GM19455 (cell line): ENCODE measurements at regions not wholly inside any gene's neighbourhood (a gene's known extent, or its start where the extent isn't known, plus 50 kb on each side); places are given as distances from the start of the nearest gene placed in this dataset.
"Not testable (repeated sequence)": the region's sequence is repeated elsewhere in the genome, so short reads cannot be mapped to it uniquely, and the experiment has no call there.

Source experiments
- ATAC-seq: cut with Tn5 transposase; IDR thresholded peaks from one replicate; pipeline ENCODE4 v1.9.1; 2021; ENCODE audit not compliant: unreplicated experiment

DNA sequence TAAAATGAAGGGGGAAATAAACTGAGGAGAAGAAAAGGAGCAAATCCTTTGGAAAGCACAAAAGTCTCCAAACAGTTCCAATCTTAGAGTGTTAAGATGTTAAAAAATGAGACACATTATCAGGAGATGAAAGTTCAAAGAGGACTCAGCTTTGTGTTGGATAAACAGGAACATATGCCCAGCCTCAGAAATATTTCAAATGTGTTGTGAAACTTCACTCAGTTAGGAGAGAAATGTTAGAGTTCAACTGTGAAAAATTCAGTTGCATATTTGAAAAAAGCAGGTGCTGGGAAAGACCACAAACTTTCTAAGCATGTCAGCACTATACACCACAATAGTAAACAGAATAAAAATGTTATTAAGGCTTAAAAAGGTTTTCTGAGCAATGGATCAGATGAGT is 136.8 kb upstream of the PRKD1 start:
- no peak for ATAC-seq

DNA sequence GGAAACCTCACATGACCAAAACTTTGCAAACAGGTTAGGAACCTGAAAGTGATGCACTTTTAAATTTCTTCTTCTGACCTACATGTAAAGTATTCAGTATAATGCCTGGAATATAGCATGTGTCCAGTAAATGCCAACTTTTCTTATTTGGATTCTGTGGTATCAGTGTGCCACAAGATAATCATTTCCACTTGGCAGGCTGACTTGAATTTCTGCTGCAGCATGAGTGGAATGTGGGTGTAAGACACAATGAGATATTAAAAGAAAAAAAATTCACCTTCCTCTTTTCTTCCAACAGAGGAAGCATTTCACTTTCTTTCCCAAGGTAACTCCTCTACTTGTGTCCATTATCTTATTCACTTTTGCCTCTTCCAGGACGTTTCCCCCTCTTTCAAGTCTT is 141.9 kb upstream of the PRKD1 start:
- ATAC-seq, result no peak

GRCh38 chr14:30072454-30072853 is 144.8 kb upstream of the PRKD1 start:
- ATAC-seq, result not testable (repeated sequence)

DNA sequence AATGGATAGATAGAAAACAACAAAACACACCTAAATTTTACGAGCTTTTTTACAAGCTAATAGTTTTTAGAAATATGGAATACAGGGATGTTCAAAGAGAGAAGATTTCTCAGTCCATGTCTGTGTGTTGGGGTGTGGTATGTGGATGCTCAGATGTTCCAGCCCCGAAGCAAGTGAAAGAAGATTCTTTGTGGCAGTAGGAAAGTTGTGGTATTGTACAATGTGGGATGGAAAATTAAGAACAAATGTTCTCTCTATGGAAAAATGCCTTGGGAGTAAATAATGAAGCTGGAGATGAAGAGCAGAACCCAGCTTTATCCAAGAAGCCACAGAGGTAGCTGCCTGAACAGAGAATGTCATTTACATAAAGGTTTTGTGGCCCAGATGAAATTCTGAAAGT is 150.3 kb upstream of the PRKD1 start:
- ATAC-seq, result no peak

DNA sequence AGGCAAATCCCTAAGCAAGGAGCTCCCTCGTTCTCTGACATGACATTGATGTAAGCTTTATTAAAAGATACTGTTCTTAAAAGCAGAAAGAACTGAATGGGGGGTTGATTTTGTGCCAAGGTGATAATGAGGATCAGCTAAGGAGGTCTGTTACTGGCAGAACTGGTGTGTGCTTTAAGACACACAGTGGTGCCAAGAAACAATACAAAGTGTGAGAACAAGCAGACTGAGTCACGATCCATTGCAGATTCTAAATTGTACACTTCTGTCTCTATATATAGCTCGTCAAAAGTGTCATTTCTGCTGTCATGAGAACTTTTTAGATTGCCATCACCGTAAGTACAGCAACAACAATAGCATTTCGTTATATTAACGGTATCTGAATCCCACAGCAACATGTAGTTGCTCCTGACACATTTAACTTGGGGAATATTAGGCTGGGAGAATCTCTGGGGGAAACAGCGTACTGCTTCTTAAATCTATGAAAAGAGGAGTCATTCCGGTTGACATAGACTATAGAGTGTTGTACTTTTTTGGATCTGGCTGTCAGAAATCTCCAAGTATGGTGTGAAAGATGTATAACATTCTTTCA is 151.3 kb upstream of the PRKD1 start:
- ATAC-seq, result no peak

DNA sequence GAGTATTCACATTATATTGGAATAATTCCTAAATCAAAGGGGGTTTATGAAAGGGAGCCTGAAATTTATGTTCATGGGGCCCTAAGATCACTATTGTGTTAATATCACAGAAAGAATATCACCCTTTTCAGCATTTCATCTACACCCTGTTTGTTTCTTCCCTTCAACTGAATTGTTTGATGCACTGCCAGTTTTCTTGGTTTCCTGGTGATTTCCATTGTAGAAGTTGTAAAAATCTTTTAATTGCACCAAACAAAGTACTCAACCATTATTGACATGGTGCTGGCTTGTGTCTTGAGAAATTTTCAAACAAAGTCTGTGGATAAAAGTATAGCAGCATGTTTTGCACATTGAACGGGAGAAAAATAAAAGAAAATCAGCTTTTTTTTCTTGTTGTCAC is 154.8 kb upstream of the PRKD1 start:
- ATAC-seq, result no peak

GRCh38 chr14:30084811-30085210 is 157.2 kb upstream of the PRKD1 start:
- no peak for ATAC-seq

GRCh38 chr14:30085943-30086342 is 158.3 kb upstream of the PRKD1 start:
- no peak for ATAC-seq

DNA sequence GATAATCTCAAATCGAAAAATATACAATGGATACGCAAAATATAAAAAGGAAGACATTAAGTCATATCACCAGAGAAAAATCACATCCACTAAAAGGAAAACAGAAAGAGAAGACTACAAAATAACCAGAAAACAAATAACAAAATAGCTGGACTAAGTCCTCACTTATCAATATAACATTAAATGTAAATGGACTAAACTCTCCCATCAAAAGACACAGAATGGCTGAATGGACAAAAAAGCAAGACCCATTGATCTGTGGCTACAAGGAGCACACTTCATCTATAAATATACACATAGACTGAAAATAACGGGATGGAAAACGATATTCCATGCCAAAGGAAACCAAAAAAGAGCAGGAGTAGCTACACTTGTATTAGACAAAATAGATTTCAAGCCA is 161.0 kb upstream of the PRKD1 start:
- no peak for ATAC-seq

GRCh38 chr14:30108975-30109700 is 181.5 kb upstream of the PRKD1 start:
- ATAC-seq, result no peak

- no peak for ATAC-seq
These were observed 186.4 kb upstream of the PRKD1 start for GRCh38 chr14:30114051-30114450.

DNA sequence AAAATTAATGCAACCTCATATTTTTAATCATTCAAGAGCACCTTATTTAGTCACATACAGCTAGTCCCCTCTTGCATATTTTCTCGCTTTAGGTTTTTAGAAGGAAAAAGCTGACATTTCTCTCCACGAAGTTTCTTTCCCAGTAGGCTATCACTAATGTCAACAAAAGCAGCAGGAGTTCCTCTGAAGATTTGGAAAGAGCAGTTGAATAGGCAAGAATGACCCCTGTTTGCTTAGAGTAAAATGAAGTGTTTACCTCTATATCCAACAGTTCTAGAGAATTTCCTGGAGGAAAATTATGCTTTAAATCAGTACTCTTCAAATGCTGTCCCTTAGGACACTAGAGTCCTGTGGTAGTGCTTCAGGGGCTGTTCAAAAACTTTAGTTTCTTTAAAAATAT is 188.1 kb upstream of the PRKD1 start:
- no peak for ATAC-seq

GRCh38 chr14:30118992-30119640 is 191.5 kb upstream of the PRKD1 start:
- no peak for ATAC-seq

DNA sequence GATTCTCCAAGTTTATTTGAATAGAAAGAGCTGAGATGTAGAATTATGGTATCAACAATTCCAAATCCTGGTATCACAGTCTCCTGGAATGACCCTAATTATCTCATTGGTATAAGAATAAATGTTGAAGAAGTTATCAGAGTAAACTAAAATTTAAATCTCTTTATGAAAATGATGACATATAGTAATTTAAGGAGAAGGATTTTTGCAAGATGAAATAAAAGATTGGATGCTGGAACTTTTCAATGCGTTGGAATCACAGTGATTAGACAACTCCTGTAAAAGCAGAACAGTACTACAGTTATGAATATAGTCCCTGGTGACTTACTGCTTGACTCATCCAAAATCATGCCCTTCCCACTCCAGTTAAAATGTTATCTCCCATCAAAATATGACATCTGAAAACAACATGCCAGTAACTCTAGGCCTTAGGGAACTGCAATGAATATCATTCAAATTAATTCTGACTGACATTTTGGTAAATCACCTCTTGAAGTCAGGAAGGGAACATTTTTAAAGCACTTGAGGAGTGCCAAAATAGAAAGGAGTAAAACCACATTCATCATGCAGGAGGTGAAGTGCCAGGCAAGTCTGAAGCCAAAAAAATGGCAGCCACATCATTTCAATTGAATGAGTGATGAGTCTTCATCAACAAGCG is 197.8 kb upstream of the PRKD1 start:
- ATAC-seq, result no peak

- ATAC-seq, result no peak
These were observed 202.2 kb upstream of the PRKD1 start for GRCh38 chr14:30129807-30130206.

GRCh38 chr14:30131581-30132097 is 204.0 kb upstream of the PRKD1 start:
- no peak for ATAC-seq

DNA sequence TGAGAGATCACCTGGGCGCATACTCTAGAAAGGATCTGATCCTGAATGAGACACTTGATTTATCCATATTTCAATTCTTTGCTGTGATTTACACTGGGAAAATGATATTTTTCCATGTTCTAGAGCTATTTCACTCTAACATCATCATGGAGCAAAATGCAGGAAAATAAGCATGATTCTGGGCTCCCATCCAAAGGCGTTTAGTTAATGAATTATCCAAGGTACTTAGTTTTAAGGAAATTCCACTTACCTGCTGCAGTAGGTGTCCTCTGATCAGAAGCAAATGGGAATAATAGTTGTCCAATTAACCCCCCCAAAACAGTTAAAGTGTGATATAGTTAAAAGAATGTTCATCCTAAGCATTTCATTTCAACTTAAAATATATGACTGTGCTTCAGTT is 204.5 kb upstream of the PRKD1 start:
- ATAC-seq, result no peak

DNA sequence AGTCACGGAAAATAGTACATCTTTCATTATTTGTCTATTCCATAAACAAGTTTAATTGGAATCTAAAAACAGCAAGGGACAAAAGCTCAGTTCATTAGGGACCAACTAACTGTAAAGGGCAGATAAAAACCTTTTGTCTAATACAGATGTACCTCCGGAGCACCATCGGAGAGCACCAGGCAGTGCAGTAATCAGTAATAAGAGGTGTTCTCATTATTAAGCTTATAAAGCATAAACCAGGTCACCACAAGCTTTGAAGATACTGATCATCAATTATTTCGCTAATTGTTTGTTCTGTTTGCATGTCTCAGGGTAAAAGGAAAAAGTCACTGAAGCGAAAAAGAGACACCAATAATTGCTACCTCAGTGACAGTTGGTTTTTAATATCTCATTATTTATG is 207.3 kb upstream of the PRKD1 start:
- ATAC-seq, result no peak

- no peak for ATAC-seq
These were observed 210.9 kb upstream of the PRKD1 start for GRCh38 chr14:30138567-30138966.

DNA sequence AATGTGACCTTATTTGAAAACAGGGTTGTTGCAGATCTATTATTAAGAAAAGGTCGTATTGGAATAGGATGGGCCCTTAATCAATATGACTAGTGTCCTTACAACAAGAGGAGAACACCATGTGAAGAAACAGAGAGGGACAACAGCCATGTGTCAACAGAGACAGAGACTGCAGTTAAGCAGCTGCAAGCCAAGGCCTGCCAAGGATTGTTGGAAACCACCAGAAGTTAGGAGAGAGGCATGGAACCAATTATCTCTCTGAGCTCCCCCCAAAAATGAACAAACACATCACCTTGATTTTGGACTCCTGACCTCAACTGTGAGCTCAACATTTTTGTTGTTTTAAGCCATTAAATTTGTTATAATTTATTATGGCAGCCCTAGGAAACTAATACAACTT is 214.6 kb upstream of the PRKD1 start:
- ATAC-seq, result no peak

DNA sequence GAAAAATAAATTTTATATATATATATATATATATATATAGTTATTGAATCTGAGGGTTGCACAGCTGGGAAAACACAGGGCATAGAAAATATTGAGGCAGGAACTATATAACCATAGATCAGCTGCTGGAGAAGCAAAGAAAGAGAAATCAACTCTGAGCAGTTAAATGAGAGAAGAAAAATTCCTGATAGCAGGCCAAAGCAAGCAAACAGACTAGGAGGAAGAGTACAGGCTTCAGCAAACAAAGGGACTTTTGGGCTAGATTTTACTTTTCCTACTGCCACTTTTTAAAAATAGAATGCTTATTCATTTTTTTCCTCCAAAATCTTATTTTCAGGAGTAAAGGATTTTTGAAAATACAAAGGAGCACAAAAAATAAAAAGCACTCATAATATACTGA is 216.0 kb upstream of the PRKD1 start:
- no peak for ATAC-seq

DNA sequence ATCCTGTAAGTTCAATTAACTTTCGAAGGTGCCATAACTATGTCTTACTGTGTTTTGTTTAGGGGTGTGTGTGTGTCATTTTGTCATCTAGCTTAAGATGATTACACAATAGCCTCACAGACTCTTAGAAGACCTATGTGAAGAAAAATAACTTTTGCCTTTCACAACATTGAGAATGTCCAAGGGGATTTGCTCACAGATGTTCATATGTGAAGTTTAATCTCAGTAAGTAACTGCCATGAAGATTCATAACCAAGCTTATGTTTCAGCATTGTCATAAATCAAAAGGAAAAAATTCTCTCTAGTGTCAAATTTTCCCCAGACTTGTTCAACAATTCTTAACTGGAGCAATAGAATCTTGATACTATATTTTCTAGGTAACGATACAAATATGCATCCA is 226.1 kb upstream of the PRKD1 start:
- no peak for ATAC-seq
